HL-60 (cell line): ENCODE measurements at regions not wholly inside any gene's neighbourhood (a gene's known extent, or its start where the extent isn't known, plus 50 kb on each side); places are given as distances from the start of the nearest gene placed in this dataset.

Experiments used
- CTCF ChIP-seq: IDR thresholded peaks from one replicate; pipeline ENCODE4 v1.5.1; 2011; ENCODE audit warnings: low read length, control low read depth, inconsistent platforms; ENCODE audit not compliant: insufficient read depth
- GABPA ChIP-seq: IDR thresholded peaks from 2 replicates; pipeline ENCODE4 v1.6.1; 2012; ENCODE audit warnings: low read depth
- POLR2AphosphoS5 ChIP-seq: IDR thresholded peaks from 2 replicates; pipeline ENCODE4 v1.6.1; 2012; ENCODE audit warnings: low read depth
- REST ChIP-seq: IDR thresholded peaks from 2 replicates; pipeline ENCODE4 v1.6.1; 2012; ENCODE audit warnings: low read depth; ENCODE audit not compliant: insufficient replicate concordance
- SPI1 ChIP-seq: IDR thresholded peaks from 2 replicates; pipeline ENCODE4 v1.6.1; 2012; ENCODE audit warnings: low read depth, mild to moderate bottlenecking, borderline replicate concordance

GRCh38 chrX:112359906-112360305, 277.3 kb upstream of the TRPC5 start:
- TF ChIP-seq CTCF (no peak), POLR2AphosphoS5 (no peak), GABPA (no peak), REST (no peak), SPI1 (no peak)
